OCI-LY7 (cell line): ENCODE measurements at regions not wholly inside any gene's neighbourhood (a gene's known extent, or its start where the extent isn't known, plus 50 kb on each side); places are given as distances from the start of the nearest gene placed in this dataset.

Experiments
- CTCF ChIP-seq: fragments of 200-600 bp; sonication (generic); conservative IDR thresholded peaks from 2 replicates; pipeline ENCODE4 v1.5.1; 2014; ENCODE audit warnings: mild to moderate bottlenecking, antibody characterized with exemption, low read length, moderate library complexity, mixed read lengths
- EZH2phosphoT487 ChIP-seq: fragments of 200-600 bp; sonication (generic); IDR thresholded peaks from 2 replicates; pipeline ENCODE4 v1.6.1; 2018; ENCODE audit warnings: low read depth, borderline replicate concordance, mild to moderate bottlenecking, mixed run types, antibody characterized with exemption, low read length, moderate library complexity, mixed read lengths

GRCh38 chr7:106344211-106344610 lies 59.4 kb upstream of the NAMPT start:
- no peak for TF ChIP-seq CTCF
- no peak for TF ChIP-seq EZH2phosphoT487
